ENCODE measurements at regions not wholly inside any gene's neighbourhood (a gene's known extent, or its start where the extent isn't known, plus 50 kb on each side); places are given as distances from the start of the nearest gene placed in this dataset.

- TF ChIP-seq CTCF (conservative IDR thresholded peaks at IDR 0.05) (no peak), ZFX (IDR thresholded peaks at IDR 0.05) (no peak)
These were observed 102.5 kb upstream of the PARP11 start for GRCh38 chr12:3975652-3976051.

Data from C4-2B (cell line).